LNCaP clone FGC (cell line): ENCODE measurements at regions not wholly inside any gene's neighbourhood (a gene's known extent, or its start where the extent isn't known, plus 50 kb on each side); places are given as distances from the start of the nearest gene placed in this dataset.

Source experiments
- DNase-seq: peaks from one replicate; pipeline ENCODE4 v3.0.0-alpha.2; 2011; ENCODE audit warnings: low read depth
- H3K4me3 ChIP-seq: 2 replicates; pipeline ENCODE4 v1.5.1; 2011; ENCODE audit warnings: mild to moderate bottlenecking, low read depth, low read length, control low read depth
- CTCF ChIP-seq: IDR thresholded peaks from 2 replicates; pipeline ENCODE4 v1.5.1; 2012; ENCODE audit warnings: mild to moderate bottlenecking; ENCODE audit not compliant: control insufficient read depth, insufficient read depth; ENCODE audit errors: extremely low read depth

DNA sequence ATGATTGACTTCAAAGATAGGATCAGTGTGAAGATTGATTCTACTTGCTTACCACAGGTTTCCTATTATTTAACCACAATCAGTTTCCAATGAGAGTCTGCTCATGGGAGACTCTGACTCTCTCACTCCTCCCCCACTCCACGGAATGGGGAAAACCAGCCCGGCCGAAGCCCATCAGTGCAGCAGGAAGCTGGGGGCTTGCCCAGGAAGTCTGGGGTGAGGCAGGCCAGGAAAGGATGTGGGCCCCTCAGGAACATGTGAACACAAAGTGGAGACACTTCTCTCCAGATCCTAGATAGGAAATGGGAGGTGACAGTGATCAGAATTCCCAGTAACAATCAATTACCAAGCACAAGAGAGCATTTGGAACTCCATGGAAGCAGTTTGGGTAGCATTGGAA is 144.2 kb downstream of the TTLL2 start:
- no peak for TF ChIP-seq CTCF
- no peak for DNase-seq
- no peak overlapping the region for H3K4me3 ChIP-seq

- no peak for DNase-seq
- no peak overlapping the region for H3K4me3 ChIP-seq
- no peak for TF ChIP-seq CTCF
Observed at GRCh38 chr6:167469672-167470071, 144.8 kb downstream of the TTLL2 start.

DNA sequence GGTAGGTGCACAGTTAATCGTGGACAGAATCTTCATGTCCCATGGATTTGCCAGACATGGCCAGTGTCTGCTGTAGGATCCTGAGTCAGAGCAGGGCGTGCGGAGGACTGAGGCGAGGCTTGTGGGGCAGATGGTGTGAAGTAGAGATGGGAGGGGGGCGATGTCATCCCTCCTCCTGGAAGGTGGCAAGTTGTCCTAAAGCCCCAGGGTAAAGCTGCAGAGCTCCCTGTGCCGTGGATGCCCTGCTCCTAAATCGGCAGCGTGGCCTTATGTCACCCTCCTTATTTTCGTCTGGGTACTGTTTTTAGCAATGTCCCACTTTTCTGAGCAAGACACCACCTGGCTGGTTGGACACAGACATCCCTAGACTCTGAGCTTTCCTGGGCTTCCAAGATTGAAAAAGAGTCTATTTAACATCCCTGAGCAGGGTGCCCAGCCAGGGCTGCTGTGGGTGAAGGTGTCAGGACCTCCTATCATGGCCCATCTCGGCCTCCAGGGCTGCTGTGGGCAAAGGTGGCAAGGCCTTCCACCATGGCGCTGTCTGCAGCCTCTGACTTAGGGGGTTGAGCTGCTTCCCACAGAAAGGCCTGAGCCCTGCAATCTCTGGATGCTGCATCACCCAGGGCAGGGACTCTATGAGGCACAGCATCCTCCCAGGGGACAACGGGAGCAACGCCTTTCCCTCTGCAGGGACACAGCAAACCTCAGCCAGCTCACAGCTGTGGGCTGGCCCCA is 145.4 kb downstream of the TTLL2 start:
- DNase-seq: no peak
- TF ChIP-seq CTCF: no peak
- H3K4me3 ChIP-seq: no peak overlapping the region

DNA sequence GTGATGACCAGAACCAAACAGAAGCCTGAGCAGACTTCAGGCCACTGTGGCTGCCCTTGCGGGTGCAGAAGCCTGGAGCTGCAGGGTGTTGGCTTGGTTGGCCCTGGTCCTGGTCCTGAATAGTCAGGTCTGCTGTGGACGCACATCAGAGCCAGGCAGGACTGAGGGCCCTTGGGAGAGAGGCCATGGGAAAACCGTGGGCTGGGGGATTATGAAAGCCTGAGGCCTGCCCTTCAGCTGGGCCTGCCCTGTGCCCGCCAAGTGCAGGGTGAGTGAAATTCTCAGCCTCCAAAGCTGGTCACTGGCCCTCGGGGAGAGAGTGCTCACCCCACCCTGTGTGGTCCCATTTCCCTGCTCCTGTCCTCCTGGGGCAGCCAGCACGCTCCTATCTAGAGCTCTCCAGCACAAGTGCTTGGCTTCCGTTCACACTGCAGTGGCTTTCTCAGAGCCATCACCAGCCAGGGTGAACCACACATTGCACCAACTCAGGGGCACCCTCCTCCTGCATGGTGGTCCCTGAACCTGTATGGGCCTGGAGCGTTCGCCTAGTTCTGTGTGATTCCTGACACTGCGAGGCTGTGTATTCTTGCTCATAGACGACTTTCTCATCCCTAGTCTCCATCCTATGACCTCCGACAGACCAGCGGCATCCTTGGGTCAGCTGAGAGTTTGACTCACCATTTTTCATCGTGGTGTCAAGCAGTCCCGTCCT is 146.1 kb downstream of the TTLL2 start:
- DNase-seq: no peak
- no peak for TF ChIP-seq CTCF
- no peak overlapping the region for H3K4me3 ChIP-seq

DNA sequence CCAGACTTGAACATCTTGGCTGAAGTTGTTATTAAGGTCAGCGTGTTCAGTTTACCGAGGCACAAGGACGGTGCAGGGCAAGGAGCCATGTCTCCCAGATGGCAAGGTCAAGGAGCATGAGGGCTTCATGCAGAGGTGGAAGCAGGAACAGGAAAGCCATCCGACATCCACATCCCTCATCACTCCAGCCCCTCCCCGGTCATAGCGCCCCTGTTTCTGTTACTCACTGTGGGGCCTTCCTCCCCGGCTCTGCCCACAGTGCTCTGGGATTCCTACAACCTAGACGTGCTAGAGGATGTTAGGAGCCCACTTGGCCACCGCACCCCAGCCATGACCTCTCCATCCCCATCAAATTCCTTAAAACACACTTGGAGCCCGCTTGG is 146.7 kb downstream of the TTLL2 start:
- no peak for TF ChIP-seq CTCF
- no peak for DNase-seq
- H3K4me3 ChIP-seq: no peak overlapping the region

GRCh38 chr6:167472148-167472547 is 147.3 kb downstream of the TTLL2 start:
- DNase-seq: no peak
- no peak for TF ChIP-seq CTCF

More at GRCh38 chr6:167472148-167472547, 147.3 kb downstream of the TTLL2 start:
- H3K4me3 ChIP-seq: no peak overlapping the region
